Stimulated activated naive CD8-positive, alpha-beta T cell treated with anti-CD3 and anti-CD28 coated beads, Interleukin-15, amount 100 ng/mL, for 72 hours (primary cell): ENCODE measurements at regions not wholly inside any gene's neighbourhood (a gene's known extent, or its start where the extent isn't known, plus 50 kb on each side); places are given as distances from the start of the nearest gene placed in this dataset.
"Not testable (repeated sequence)": the region's sequence is repeated elsewhere in the genome, so short reads cannot be mapped to it uniquely, and the experiment has no call there.

Experiments
- ATAC-seq: fragments of 150-1000 bp; cut with Tn5 transposase; 2 replicates; pipeline ENCODE4 v1.10.0; 2021; ENCODE audit warnings: mild to moderate bottlenecking, moderate library complexity
- DNase-seq, 2 donors: peaks; one replicate each; pipeline ENCODE4 v3.0.0; 2021 to 2022
- H3K27ac Mint-ChIP-seq, 2 donors: one replicate each; pipeline ENCODE4 v1.8.0; 2022; ENCODE audit warnings: mild to moderate bottlenecking in 2 of 2, mixed read lengths in 2 of 2, moderate library complexity in 2 of 2
- H3K27me3 Mint-ChIP-seq: one replicate; pipeline ENCODE4 v1.8.0; 2022; ENCODE audit warnings: mixed read lengths
- H3K4me1 Mint-ChIP-seq: one replicate; pipeline ENCODE4 v1.8.0; 2022; ENCODE audit warnings: mild to moderate bottlenecking, mixed read lengths
- H3K4me3 Mint-ChIP-seq, 2 donors: one replicate each; pipeline ENCODE4 v1.8.0; 2022; ENCODE audit warnings: mild to moderate bottlenecking in 2 of 2, mixed read lengths in 2 of 2, moderate library complexity in 1 of 2
- H3K9me3 Mint-ChIP-seq, 2 donors: one replicate each; pipeline ENCODE4 v1.8.0; 2022; ENCODE audit warnings: mixed read lengths in 2 of 2

GRCh38 chr1:209172792-209173542, 410.5 kb upstream of the CAMK1G start:
- H3K9me3 Mint-ChIP-seq, H3K4me1 Mint-ChIP-seq, H3K27me3 Mint-ChIP-seq, H3K27ac Mint-ChIP-seq, ATAC-seq, H3K4me3 Mint-ChIP-seq, DNase-seq: not testable (repeated sequence)

DNA sequence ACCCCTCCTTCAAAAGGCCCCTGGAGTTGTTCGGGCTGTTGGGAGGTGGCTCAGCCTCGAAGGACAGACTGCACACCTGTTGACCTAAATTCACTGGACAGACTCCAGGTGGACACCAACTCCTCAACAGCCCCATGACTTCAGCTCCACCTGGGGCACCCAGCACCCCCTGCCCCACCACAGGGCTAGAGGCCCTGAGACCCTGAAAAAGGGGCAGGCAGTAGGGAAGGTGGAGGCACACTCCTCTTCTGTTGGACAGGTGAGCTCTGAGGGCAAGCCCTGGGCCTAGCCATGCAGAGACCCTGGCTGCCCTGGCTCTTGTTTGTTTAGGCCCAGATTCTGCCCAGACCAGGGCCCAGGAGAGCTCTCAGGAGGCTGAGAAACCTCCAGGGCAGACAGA, 409.7 kb upstream of the CAMK1G start:
- not testable (repeated sequence) for DNase-seq, H3K27ac Mint-ChIP-seq, H3K9me3 Mint-ChIP-seq, ATAC-seq, H3K4me3 Mint-ChIP-seq, H3K4me1 Mint-ChIP-seq, H3K27me3 Mint-ChIP-seq

DNA sequence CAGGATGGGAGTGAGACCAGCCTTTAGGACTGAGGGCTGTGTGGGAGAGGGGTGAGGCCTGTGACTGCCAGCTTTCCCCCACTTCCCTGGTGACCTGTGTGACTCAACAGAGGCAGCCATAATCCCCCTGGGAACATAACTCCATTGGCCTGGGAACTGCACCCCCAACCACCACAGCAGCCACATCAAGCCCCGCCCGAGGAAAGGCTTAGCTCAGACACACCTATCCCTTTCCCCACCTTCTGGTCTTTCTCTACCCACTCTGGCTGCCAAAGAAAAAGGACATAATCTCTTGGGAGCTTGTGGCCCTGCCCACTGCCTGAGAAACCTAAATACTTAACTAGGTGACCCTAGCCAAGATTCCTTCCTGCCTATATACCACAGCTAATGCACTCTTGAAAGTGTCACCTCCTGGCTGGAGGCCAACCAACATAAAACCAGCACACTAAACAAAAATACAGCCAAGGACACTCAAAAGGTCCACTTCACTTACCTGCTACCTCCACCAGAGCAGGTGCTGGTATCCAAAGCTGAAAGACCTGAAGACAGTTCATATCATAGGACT, 406.6 kb upstream of the CAMK1G start:
- H3K4me3 Mint-ChIP-seq = no peak overlapping the region
- no peaks in the 10 kb centered on the region for H3K27me3 Mint-ChIP-seq
- peaks cover 8 to 17% of the 10 kb centered on the region in 2 donors for H3K9me3 Mint-ChIP-seq
- H3K4me1 Mint-ChIP-seq = no peaks in the 10 kb centered on the region
- DNase-seq (no peak), ATAC-seq (no peak)
- no peak overlapping the region for H3K27ac Mint-ChIP-seq

DNA sequence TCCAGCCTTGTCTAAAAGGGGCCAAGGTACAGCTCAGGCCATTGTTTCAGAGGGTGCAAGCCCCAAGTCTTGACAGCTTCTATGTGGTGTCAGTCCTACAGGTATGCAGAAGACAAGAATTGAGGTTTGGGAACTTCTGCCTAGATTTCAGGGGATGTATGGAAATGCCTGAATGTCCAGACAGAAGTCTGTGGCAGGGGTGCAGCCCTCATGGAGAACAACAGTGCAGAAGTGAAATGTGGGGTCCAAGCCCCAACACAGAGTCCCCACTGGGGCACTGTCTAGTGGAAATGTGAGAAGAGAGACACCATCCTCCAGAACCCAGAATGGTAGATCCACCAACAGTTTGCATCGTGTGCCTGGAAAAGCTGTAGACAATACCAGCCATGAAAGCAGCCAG, 400.3 kb upstream of the CAMK1G start:
- H3K27ac Mint-ChIP-seq = no peak overlapping the region
- no peak for ATAC-seq
- peaks cover 31 to 42% of the 10 kb centered on the region in 2 donors for H3K9me3 Mint-ChIP-seq

DNA sequence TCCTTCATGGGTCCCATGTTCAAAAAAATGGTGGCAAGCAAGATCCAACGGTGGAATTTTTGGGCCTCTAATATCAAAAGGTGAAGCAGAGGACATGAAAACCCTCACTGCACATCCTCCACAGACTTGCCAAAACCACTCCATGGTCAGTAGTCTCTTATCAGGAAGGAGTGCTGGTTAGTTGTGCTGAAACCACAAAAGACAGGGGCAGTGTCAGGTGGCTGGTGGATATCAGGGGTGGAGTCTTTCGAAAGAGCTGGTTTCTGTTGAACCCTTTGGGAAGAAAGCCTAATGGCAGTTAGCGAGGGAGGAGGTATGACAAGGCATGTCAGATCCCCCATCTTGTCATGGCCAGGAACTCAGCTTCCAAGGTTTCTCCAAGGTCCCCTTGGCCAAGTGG, 395.9 kb upstream of the CAMK1G start:
- no peak overlapping the region for H3K27ac Mint-ChIP-seq
- DNase-seq = no peak
- ATAC-seq = no peak

More for the DNA sequence above, 400.3 kb upstream of the CAMK1G start:
- Mint-ChIP-seq H3K4me1 (no peaks in the 10 kb centered on the region), H3K4me3 (no peak overlapping the region), H3K27me3 (no peaks in the 10 kb centered on the region)
- no peak for DNase-seq

GRCh38 chr1:209190591-209191261, 392.8 kb upstream of the CAMK1G start:
- DNase-seq (peak in 1 of 2 donors; percentile 33), ATAC-seq (peak; percentile 75)
- Mint-ChIP-seq H3K9me3 (peaks cover 0 to 10% of the 10 kb centered on the region in 2 donors), H3K4me1 (no peaks in the 10 kb centered on the region), H3K4me3 (no peak overlapping the region), H3K27me3 (no peaks in the 10 kb centered on the region), H3K27ac (no peak overlapping the region)

More for the DNA sequence above, 395.9 kb upstream of the CAMK1G start:
- H3K4me1 Mint-ChIP-seq = no peaks in the 10 kb centered on the region
- no peak overlapping the region for H3K4me3 Mint-ChIP-seq
- peaks cover 17 to 19% of the 10 kb centered on the region in 2 donors for H3K9me3 Mint-ChIP-seq
- no peaks in the 10 kb centered on the region for H3K27me3 Mint-ChIP-seq

GRCh38 chr1:209191262-209191634, 392.3 kb upstream of the CAMK1G start:
- Mint-ChIP-seq H3K9me3 (peaks cover 4 to 15% of the 10 kb centered on the region in 2 donors), H3K4me3 (no peak overlapping the region), H3K27ac (no peak overlapping the region), H3K27me3 (no peaks in the 10 kb centered on the region), H3K4me1 (no peaks in the 10 kb centered on the region)
- DNase-seq (no peak), ATAC-seq (no peak)

DNA sequence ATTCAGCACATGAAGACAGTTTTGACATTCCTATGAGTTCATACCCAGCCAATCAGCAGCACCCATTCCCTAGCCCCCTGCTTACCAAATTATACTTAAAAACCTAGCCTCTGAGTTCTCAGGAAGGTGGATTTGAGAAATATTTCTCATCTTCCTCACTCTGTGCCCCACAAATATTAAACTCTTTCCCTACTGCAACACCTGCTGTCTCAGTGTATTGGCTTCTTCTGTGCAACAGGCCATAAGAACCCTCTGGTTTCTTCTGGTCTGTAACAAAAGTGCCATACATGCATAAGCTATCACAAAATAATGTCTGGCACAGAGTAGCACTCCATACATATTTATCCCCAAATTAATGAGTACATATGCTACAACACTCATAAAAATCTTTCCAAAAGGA, 387.4 kb upstream of the CAMK1G start:
- H3K9me3 Mint-ChIP-seq = peaks cover 9 to 27% of the 10 kb centered on the region in 2 donors
- H3K4me3 Mint-ChIP-seq = no peak overlapping the region
- DNase-seq = no peak
- H3K4me1 Mint-ChIP-seq = no peaks in the 10 kb centered on the region
- no peaks in the 10 kb centered on the region for H3K27me3 Mint-ChIP-seq
- H3K27ac Mint-ChIP-seq = no peak overlapping the region
- ATAC-seq = no peak

- H3K9me3 Mint-ChIP-seq = peaks cover 9 to 27% of the 10 kb centered on the region in 2 donors
- DNase-seq (no peak), ATAC-seq (no peak)
- H3K4me3 Mint-ChIP-seq = no peak overlapping the region
- H3K4me1 Mint-ChIP-seq = no peaks in the 10 kb centered on the region
- H3K27me3 Mint-ChIP-seq = no peaks in the 10 kb centered on the region
- no peak overlapping the region for H3K27ac Mint-ChIP-seq
Measured at GRCh38 chr1:209198961-209199750, 384.4 kb upstream of the CAMK1G start.

DNA sequence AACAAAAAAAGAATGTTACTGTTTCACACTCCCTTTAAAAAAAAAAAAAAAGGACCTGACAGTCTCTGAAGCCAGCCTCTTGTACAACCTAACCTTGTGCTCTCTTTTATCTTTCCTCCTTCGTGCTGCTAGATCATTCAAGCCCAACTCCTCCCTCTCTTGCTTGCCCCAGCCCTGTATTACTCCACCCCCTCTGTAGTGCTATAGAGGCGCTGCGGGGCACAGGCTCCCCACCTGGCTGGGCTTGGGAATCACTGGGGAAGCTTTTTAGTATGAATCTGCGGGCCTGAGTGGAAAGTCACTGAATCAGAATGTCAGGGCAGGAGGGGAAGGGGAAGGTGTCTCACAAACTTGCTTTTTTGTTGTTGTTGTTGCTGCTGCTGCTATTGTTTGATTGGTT, 383.7 kb upstream of the CAMK1G start:
- peaks cover 9 to 26% of the 10 kb centered on the region in 2 donors for H3K9me3 Mint-ChIP-seq
- ATAC-seq (no peak), DNase-seq (no peak)
- peaks cover 7% of the 10 kb centered on the region for H3K27me3 Mint-ChIP-seq
- no peak overlapping the region for H3K27ac Mint-ChIP-seq
- no peak overlapping the region for H3K4me3 Mint-ChIP-seq
- H3K4me1 Mint-ChIP-seq = no peaks in the 10 kb centered on the region

DNA sequence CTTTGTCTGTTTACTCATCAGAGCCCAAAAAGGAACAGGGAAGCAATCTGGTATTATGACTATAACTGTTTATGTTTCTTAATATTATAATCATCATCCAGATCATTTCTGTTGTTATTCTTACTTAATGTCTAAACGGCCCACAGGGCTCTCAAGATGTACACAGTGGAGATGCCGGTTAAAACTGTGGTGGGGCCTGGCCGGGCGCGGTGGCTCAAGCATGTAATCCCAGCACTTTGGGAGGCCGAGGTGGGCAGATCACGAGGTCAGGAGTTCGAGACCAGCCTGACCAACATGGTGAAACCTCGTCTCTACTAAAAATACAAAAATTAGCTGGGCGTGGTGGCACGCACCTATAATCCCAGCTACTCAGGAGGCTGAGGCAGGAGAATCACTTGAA, 381.2 kb upstream of the CAMK1G start:
- peaks cover 32% of the 10 kb centered on the region for H3K27me3 Mint-ChIP-seq
- not testable (repeated sequence) for H3K9me3 Mint-ChIP-seq, H3K4me1 Mint-ChIP-seq, H3K4me3 Mint-ChIP-seq, DNase-seq, H3K27ac Mint-ChIP-seq, ATAC-seq

- Mint-ChIP-seq H3K4me1 (peaks cover 6% of the 10 kb centered on the region), H3K27me3 (peaks cover 38% of the 10 kb centered on the region), H3K4me3 (no peak overlapping the region), H3K27ac (no peak overlapping the region), H3K9me3 (no peaks in the 10 kb centered on the region)
- DNase-seq (no peak), ATAC-seq (no peak)
Measured at GRCh38 chr1:209202830-209203532, 380.5 kb upstream of the CAMK1G start.

GRCh38 chr1:209203533-209203895, 380.0 kb upstream of the CAMK1G start:
- no peak overlapping the region for H3K4me3 Mint-ChIP-seq
- no peaks in the 10 kb centered on the region for H3K9me3 Mint-ChIP-seq
- no peak overlapping the region for H3K27ac Mint-ChIP-seq
- ATAC-seq (no peak), DNase-seq (no peak)
- peaks cover 7% of the 10 kb centered on the region for H3K4me1 Mint-ChIP-seq
- peaks cover 43% of the 10 kb centered on the region for H3K27me3 Mint-ChIP-seq

DNA sequence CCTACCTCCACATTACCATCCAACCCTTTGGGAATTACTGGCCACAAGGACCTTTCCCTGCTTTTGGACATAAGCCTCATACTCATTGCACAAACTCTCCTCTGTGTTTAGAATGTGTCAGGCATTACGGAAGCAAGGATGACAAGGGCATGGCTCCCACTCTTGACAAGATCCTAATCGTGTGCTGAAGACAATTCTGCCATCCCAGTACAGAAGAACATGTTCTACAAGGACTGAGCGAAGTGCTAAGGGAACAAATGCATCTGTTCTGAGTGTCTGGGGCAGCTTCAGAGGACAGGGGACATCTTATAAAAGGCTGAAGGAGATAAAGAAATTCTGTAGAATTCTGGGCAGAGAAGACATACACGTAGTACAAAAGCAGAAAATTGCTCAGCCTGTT, 378.5 kb upstream of the CAMK1G start:
- Mint-ChIP-seq H3K9me3 (no peaks in the 10 kb centered on the region), H3K4me3 (no peak overlapping the region), H3K27me3 (peaks cover 59% of the 10 kb centered on the region), H3K4me1 (peaks cover 7% of the 10 kb centered on the region), H3K27ac (no peak overlapping the region)
- no peak for DNase-seq
- ATAC-seq = no peak

GRCh38 chr1:209207126-209207700, 376.3 kb upstream of the CAMK1G start:
- Mint-ChIP-seq H3K4me3 (no peak overlapping the region), H3K27ac (no peak overlapping the region), H3K27me3 (peaks cover 79% of the 10 kb centered on the region), H3K9me3 (no peaks in the 10 kb centered on the region), H3K4me1 (peaks cover 7% of the 10 kb centered on the region)
- ATAC-seq (no peak), DNase-seq (no peak)
